Liver (tissue), 8 donors: ENCODE measurements at regions not wholly inside any gene's neighbourhood (a gene's known extent, or its start where the extent isn't known, plus 50 kb on each side); places are given as distances from the start of the nearest gene placed in this dataset.

ENCODE experiments used
- DNase-seq: peaks from one replicate; pipeline ENCODE4 v3.0.0-alpha.2; 2017; ENCODE audit warnings: low spot score
- H3K27ac ChIP-seq, 2 donors: one replicate each; pipeline ENCODE4 v1.7.0; 2013; ENCODE audit warnings: inconsistent platforms in 2 of 2, low read length in 2 of 2, control low read depth in 1 of 2, low read depth in 1 of 2, mild to moderate bottlenecking in 1 of 2
- H3K27me3 ChIP-seq, 4 donors: one replicate each; pipeline versions ENCODE4 v1.6.1 to v1.7.0; 2013; ENCODE audit warnings: low read length in 3 of 4, inconsistent platforms in 1 of 4, mild to moderate bottlenecking in 1 of 4, moderate library complexity in 1 of 4; ENCODE audit not compliant: control insufficient read depth in 4 of 4, insufficient read depth in 4 of 4
- H3K36me3 ChIP-seq, 4 donors: one replicate each; pipeline versions ENCODE4 v1.6.1 to v1.7.0; 2013; ENCODE audit warnings: low read length in 3 of 4, mild to moderate bottlenecking in 3 of 4, low read depth in 1 of 4, moderate library complexity in 1 of 4; ENCODE audit not compliant: control insufficient read depth in 4 of 4, insufficient read depth in 3 of 4
- H3K4me1 ChIP-seq, 4 donors: one replicate each; pipeline versions ENCODE4 v1.6.1 to v1.7.0; 2013; ENCODE audit warnings: low read length in 3 of 4, mild to moderate bottlenecking in 3 of 4, moderate library complexity in 1 of 4; ENCODE audit not compliant: control insufficient read depth in 4 of 4, insufficient read depth in 4 of 4
- H3K4me3 ChIP-seq, 3 donors: one replicate each; pipeline versions ENCODE4 v1.6.1 to v1.7.0; 2013; ENCODE audit warnings: low read length in 3 of 3, control low read depth in 1 of 3, low read depth in 1 of 3, mild to moderate bottlenecking in 1 of 3
- H3K9ac ChIP-seq, 2 donors: one replicate each; pipeline ENCODE4 v1.7.0; 2013; ENCODE audit warnings: low read length in 2 of 2, mild to moderate bottlenecking in 2 of 2, moderate library complexity in 2 of 2, control low read depth in 1 of 2, low read depth in 1 of 2
- H3K9me3 ChIP-seq, 4 donors: one replicate each; pipeline versions ENCODE4 v1.6.1 to v1.7.0; 2013; ENCODE audit warnings: low read length in 3 of 4; ENCODE audit not compliant: control insufficient read depth in 4 of 4
- EGR1 ChIP-seq, 2 donors: IDR thresholded peaks; 2 replicates each; pipeline ENCODE4 v1.6.1; 2016 to 2018; ENCODE audit warnings: antibody characterized with exemption in 2 of 2, low read depth in 2 of 2
- FOXA1 ChIP-seq: IDR thresholded peaks from 2 replicates; pipeline ENCODE4 v1.6.1; 2016; ENCODE audit warnings: antibody characterized with exemption
- FOXA2 ChIP-seq: IDR thresholded peaks from 2 replicates; pipeline ENCODE4 v1.6.1; 2016; ENCODE audit warnings: antibody characterized with exemption
- HNF4A ChIP-seq, 2 donors: conservative IDR thresholded peaks; 2 replicates each; pipeline ENCODE4 v1.6.1; 2016; ENCODE audit warnings: antibody characterized with exemption in 2 of 2, mild to moderate bottlenecking in 2 of 2
- HNF4G ChIP-seq: IDR thresholded peaks from 2 replicates; pipeline ENCODE4 v1.6.1; 2016; ENCODE audit warnings: antibody characterized with exemption
- JUND ChIP-seq, 2 donors: IDR thresholded peaks; 2 replicates each; pipeline ENCODE4 v1.6.1; 2016; ENCODE audit warnings: antibody characterized with exemption in 2 of 2
- NR2F2 ChIP-seq: IDR thresholded peaks from 2 replicates; pipeline ENCODE4 v1.6.1; 2016; ENCODE audit warnings: antibody characterized with exemption
- RAD21 ChIP-seq, 2 donors: IDR thresholded peaks; 2 replicates each; pipeline ENCODE4 v1.6.1; 2016; ENCODE audit warnings: antibody characterized with exemption in 2 of 2, mild to moderate bottlenecking in 2 of 2
- RXRA ChIP-seq, 2 donors: IDR thresholded peaks; 2 replicates each; pipeline ENCODE4 v1.6.1; 2017 to 2018; ENCODE audit warnings: antibody characterized with exemption in 2 of 2, mild to moderate bottlenecking in 1 of 2
- SP1 ChIP-seq: IDR thresholded peaks from 2 replicates; pipeline ENCODE4 v1.6.1; 2018; ENCODE audit warnings: antibody characterized with exemption, mild to moderate bottlenecking
- WGBS: extraction: QIAGEN DNeasy Blood & Tissue Kit; methylation state at CpG from one replicate; pipeline ENCODE4 v1.1.7; 2013; 5-methylcytosine and 5-hydroxymethylcytosine counted together
- TF ChIP-seq, protein P1 (sequence below): IDR thresholded peaks from 2 replicates; pipeline ENCODE4 v1.6.1; 2016; ENCODE audit warnings: antibody characterized with exemption, mild to moderate bottlenecking
- TF ChIP-seq, protein P2 (sequence below): IDR thresholded peaks from 2 replicates; pipeline ENCODE4 v1.6.1; 2016; ENCODE audit warnings: antibody characterized with exemption
- TF ChIP-seq, protein P3 (sequence below): IDR thresholded peaks from 2 replicates; pipeline ENCODE4 v1.6.1; 2016; ENCODE audit warnings: antibody characterized with exemption
- TF ChIP-seq, protein P4 (sequence below): fragments of 150-350 bp; IDR thresholded peaks from 2 replicates; pipeline ENCODE4 v1.5.1; 2017; ENCODE audit warnings: improper control_type of control experiment, low read depth, low read length; ENCODE audit not compliant: missing input control
- donor health status: healthy.
- donor health status: healthy.
- donor health status: healthy.
- donor health status: healthy.
- donor health status: healthy.

DNA sequence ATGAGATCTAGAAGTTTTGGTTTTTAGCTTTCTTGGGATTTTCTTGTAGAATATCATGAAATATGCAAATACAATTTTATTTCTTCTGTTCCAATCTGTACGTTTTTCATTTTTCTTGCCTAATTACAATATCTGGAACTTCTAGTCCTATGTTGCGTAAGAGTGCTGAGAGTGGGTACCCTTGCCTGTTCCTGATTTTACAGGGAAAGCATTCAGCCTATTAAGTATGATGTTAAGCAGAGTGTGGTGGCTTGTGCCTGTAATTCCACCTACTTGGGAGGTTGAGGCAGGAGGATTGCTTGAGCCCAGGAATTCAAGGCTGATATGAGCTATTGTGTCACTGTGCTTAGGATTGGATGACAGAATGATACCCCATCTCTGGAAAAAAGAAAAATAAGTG lies 210.2 kb upstream of the ITGA1 start (continued):
- TF ChIP-seq, protein P1, sequence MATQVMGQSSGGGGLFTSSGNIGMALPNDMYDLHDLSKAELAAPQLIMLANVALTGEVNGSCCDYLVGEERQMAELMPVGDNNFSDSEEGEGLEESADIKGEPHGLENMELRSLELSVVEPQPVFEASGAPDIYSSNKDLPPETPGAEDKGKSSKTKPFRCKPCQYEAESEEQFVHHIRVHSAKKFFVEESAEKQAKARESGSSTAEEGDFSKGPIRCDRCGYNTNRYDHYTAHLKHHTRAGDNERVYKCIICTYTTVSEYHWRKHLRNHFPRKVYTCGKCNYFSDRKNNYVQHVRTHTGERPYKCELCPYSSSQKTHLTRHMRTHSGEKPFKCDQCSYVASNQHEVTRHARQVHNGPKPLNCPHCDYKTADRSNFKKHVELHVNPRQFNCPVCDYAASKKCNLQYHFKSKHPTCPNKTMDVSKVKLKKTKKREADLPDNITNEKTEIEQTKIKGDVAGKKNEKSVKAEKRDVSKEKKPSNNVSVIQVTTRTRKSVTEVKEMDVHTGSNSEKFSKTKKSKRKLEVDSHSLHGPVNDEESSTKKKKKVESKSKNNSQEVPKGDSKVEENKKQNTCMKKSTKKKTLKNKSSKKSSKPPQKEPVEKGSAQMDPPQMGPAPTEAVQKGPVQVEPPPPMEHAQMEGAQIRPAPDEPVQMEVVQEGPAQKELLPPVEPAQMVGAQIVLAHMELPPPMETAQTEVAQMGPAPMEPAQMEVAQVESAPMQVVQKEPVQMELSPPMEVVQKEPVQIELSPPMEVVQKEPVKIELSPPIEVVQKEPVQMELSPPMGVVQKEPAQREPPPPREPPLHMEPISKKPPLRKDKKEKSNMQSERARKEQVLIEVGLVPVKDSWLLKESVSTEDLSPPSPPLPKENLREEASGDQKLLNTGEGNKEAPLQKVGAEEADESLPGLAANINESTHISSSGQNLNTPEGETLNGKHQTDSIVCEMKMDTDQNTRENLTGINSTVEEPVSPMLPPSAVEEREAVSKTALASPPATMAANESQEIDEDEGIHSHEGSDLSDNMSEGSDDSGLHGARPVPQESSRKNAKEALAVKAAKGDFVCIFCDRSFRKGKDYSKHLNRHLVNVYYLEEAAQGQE = no peak
- TF ChIP-seq, protein P2, sequence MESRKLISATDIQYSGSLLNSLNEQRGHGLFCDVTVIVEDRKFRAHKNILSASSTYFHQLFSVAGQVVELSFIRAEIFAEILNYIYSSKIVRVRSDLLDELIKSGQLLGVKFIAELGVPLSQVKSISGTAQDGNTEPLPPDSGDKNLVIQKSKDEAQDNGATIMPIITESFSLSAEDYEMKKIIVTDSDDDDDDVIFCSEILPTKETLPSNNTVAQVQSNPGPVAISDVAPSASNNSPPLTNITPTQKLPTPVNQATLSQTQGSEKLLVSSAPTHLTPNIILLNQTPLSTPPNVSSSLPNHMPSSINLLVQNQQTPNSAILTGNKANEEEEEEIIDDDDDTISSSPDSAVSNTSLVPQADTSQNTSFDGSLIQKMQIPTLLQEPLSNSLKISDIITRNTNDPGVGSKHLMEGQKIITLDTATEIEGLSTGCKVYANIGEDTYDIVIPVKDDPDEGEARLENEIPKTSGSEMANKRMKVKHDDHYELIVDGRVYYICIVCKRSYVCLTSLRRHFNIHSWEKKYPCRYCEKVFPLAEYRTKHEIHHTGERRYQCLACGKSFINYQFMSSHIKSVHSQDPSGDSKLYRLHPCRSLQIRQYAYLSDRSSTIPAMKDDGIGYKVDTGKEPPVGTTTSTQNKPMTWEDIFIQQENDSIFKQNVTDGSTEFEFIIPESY = no peak
- TF ChIP-seq JUND (IDR thresholded peaks at IDR 0.05) = no peak
- TF ChIP-seq RXRA (IDR thresholded peaks at IDR 0.05) = no peak

DNA sequence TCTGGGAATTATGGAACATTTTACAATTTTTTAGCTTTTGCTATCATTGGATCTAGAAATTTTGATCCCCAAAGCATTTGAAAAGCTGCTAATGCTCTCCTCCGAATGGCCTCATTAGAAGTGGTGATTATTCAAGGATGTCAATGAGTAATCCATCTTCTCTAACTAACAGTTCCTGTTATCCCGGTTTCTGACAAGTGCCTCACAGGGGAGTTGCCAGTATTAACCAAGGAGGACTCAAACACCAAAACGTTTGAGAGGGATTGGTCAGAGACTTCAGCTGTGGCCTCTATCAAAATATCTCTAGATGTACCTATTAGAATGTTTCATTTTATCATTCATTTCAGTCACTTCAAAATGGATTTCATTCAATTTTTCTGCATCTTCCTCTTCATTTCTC lies 208.3 kb upstream of the ITGA1 start:
- TF ChIP-seq, protein P1 = no peak
- TF ChIP-seq FOXA2 (no peak), RXRA (IDR thresholded peaks at IDR 0.05) (no peak)
- Histone ChIP-seq H3K36me3 (no peaks in the 10 kb centered on the region), H3K4me1 (no peaks in the 10 kb centered on the region), H3K4me3 (no peak overlapping the region), H3K27ac (no peak overlapping the region), H3K9ac (no peak overlapping the region), H3K27me3 (peaks cover 0 to 3% (median 0%) of the 10 kb centered on the region in 4 donors), H3K9me3 (peaks cover 0 to 3% (median 0%) of the 10 kb centered on the region in 4 donors)
- DNase-seq = no peak
- 29% methylated on average over 3 of the region's 3 CpGs for WGBS

DNA sequence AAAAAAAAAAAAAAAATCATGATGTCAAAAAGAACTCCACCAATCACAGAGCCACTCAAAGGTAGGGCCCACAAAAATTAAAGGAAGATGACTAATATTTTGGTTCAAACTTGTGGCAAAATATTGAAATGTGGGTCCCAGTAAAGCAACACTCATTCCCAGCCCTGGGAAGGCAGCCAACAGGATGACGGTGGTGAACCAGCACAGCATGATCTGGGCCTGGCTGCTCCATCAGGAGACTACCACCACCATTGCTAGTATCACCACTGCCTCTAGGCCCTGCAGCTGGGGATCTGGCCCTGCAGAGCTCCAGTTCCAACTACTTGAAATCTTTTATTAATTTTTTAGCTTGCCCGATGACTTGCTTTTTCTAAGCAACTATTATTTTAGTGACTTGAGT lies 206.8 kb upstream of the ITGA1 start:
- Histone ChIP-seq H3K9me3 (peaks cover 0 to 3% (median 0%) of the 10 kb centered on the region in 4 donors), H3K27me3 (peaks cover 0 to 3% (median 0%) of the 10 kb centered on the region in 4 donors), H3K27ac (no peak overlapping the region), H3K9ac (no peak overlapping the region), H3K36me3 (no peaks in the 10 kb centered on the region), H3K4me3 (no peak overlapping the region), H3K4me1 (no peaks in the 10 kb centered on the region)
- 90% methylated on average over 2 of the region's 2 CpGs for WGBS
- DNase-seq = no peak
- TF ChIP-seq RAD21 (IDR thresholded peaks at IDR 0.05) (no peak), SP1 (no peak), FOXA2 (no peak), HNF4A (conservative IDR thresholded peaks at IDR 0.05) (no peak), HNF4G (no peak), FOXA1 (no peak), NR2F2 (no peak), EGR1 (IDR thresholded peaks at IDR 0.05; ENCODE audit: low read depth in 2 of 2) (no peak), RXRA (IDR thresholded peaks at IDR 0.05) (no peak)
- TF ChIP-seq, protein P1 = no peak
- TF ChIP-seq, protein P3, sequence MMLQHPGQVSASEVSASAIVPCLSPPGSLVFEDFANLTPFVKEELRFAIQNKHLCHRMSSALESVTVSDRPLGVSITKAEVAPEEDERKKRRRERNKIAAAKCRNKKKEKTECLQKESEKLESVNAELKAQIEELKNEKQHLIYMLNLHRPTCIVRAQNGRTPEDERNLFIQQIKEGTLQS = no peak
- TF ChIP-seq, protein P4, sequence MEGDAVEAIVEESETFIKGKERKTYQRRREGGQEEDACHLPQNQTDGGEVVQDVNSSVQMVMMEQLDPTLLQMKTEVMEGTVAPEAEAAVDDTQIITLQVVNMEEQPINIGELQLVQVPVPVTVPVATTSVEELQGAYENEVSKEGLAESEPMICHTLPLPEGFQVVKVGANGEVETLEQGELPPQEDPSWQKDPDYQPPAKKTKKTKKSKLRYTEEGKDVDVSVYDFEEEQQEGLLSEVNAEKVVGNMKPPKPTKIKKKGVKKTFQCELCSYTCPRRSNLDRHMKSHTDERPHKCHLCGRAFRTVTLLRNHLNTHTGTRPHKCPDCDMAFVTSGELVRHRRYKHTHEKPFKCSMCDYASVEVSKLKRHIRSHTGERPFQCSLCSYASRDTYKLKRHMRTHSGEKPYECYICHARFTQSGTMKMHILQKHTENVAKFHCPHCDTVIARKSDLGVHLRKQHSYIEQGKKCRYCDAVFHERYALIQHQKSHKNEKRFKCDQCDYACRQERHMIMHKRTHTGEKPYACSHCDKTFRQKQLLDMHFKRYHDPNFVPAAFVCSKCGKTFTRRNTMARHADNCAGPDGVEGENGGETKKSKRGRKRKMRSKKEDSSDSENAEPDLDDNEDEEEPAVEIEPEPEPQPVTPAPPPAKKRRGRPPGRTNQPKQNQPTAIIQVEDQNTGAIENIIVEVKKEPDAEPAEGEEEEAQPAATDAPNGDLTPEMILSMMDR = no peak
